ENCODE measurements at regions not wholly inside any gene's neighbourhood (a gene's known extent, or its start where the extent isn't known, plus 50 kb on each side); places are given as distances from the start of the nearest gene placed in this dataset.

DNA sequence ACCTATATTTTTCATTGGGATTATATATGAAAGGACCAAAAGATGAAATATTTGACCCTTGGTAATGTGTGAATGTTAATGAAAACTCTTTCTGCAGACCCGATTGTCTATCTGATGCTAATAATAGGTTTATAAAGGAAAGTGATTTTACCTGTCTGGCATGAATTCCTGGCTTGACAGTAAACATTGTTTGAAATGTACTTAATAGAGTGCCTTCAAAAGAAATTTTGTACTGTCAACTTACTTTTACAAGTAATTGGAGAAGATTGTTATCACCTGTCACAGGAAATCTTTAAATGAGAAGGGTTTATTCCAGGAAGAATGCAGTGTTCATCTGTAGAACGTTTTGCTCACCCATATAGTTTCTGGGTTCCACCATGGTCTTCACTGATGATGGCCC is 588.2 kb downstream of the INHBA start:
- no peak overlapping the region for H3K23ac ChIP-seq (ENCODE audit: insufficient read length)
- no peak overlapping the region for H2BK20ac ChIP-seq (ENCODE audit: low read length)
- H3K4me2 ChIP-seq (ENCODE audit: insufficient read depth in 1 of 2, low read depth in 2 of 2, low read length in 2 of 2), result no peak overlapping the region
- ChIA-PET POLR2A (ENCODE audit: partially characterized antibody) (no interaction called here), CTCF (ENCODE audit: partially characterized antibody) (no interaction called here)
- no peak overlapping the region for H2BK5ac ChIP-seq (ENCODE audit: low read depth, low read length)
- no peak overlapping the region for H2BK12ac ChIP-seq (ENCODE audit: low read depth, low read length)
- H3K9ac ChIP-seq (replicated peaks in 1 of 4; ENCODE audit: extremely low read depth in 1 of 4, low read depth in 3 of 4, low read length in 3 of 4), result no peak overlapping the region
- no peaks in the 10 kb centered on the region for H3K23me2 ChIP-seq (ENCODE audit: low read depth, low read length)
- H3K36me3 ChIP-seq (ENCODE audit: control insufficient read depth in 2 of 4, insufficient read depth in 4 of 4, low read length in 3 of 4), result no peaks in the 10 kb centered on the region
- H3K4ac ChIP-seq (replicated peaks; ENCODE audit: insufficient read length, low read depth, low read length), result no peak overlapping the region
- H3K56ac ChIP-seq (replicated peaks; ENCODE audit: insufficient read length, low read depth, low read length), result no peak overlapping the region
- no peak overlapping the region for H2AK5ac ChIP-seq (ENCODE audit: low read depth, low read length)
- H3K4me1 ChIP-seq (replicated peaks in 1 of 4; ENCODE audit: control insufficient read depth in 3 of 4, insufficient read depth in 4 of 4, low read length in 3 of 4), result no peaks in the 10 kb centered on the region; a peak in 1 of 7 replicates
- H3K9me3 ChIP-seq (ENCODE audit: insufficient read depth in 2 of 2, low read depth in 1 of 2, low read length in 1 of 2), result no peaks in the 10 kb centered on the region
- no peaks in the 10 kb centered on the region for H3K27me3 ChIP-seq (replicated peaks in 1 of 4; ENCODE audit: control insufficient read depth in 3 of 4, extremely low read depth in 1 of 4, insufficient read depth in 3 of 4, low read length in 3 of 4)
- TF ChIP-seq POLR2AphosphoS5 (IDR thresholded peaks at IDR 0.05; ENCODE audit: low read depth, low read length) (no peak), NRF1 (IDR thresholded peaks at IDR 0.05; ENCODE audit: low read depth, low read length) (no peak), POU5F1 (IDR thresholded peaks at IDR 0.05; ENCODE audit: low read depth, low read length) (no peak), RBBP5 (IDR thresholded peaks at IDR 0.05; ENCODE audit: borderline replicate concordance, low read depth, low read length) (no peak), CHD1 (IDR thresholded peaks at IDR 0.05; ENCODE audit: low read depth, low read length) (no peak), PHF8 (conservative IDR thresholded peaks at IDR 0.05; ENCODE audit: low read depth, low read length) (no peak), TBP (IDR thresholded peaks at IDR 0.05; ENCODE audit: low read depth, low read length) (no peak), BACH1 (IDR thresholded peaks at IDR 0.05; ENCODE audit: low read length) (no peak), NANOG (IDR thresholded peaks at IDR 0.05; ENCODE audit: insufficient read depth, low read depth, low read length, poor library complexity, severe bottlenecking) (no peak), YY1 (IDR thresholded peaks at IDR 0.05; ENCODE audit: low read depth, low read length) (no peak), SP4 (IDR thresholded peaks at IDR 0.05; ENCODE audit: low read length) (no peak), KDM5A (IDR thresholded peaks at IDR 0.05; ENCODE audit: low read length) (no peak)
- TF ChIP-seq, protein P1, sequence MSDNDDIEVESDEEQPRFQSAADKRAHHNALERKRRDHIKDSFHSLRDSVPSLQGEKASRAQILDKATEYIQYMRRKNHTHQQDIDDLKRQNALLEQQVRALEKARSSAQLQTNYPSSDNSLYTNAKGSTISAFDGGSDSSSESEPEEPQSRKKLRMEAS (IDR thresholded peaks at IDR 0.05), result no peak
- no peak overlapping the region for H4K8ac ChIP-seq (ENCODE audit: extremely low read depth, insufficient read depth, low read length)
- no peak overlapping the region for H2AFZ ChIP-seq (ENCODE audit: low read length)
- FAIRE-seq, result no peak
- H4K5ac ChIP-seq (ENCODE audit: insufficient read length, low read depth, low read length), result no peak overlapping the region
- H4K20me1 ChIP-seq (replicated peaks in 1 of 2; ENCODE audit: control insufficient read depth in 1 of 2, insufficient read depth in 2 of 2, low read length in 2 of 2), result no peaks in the 10 kb centered on the region
- no peak overlapping the region for H3K18ac ChIP-seq (ENCODE audit: extremely low read depth, low read length)
- WGBS, 2 experiments (ENCODE audit: extremely low coverage in 1 of 2, insufficient coverage in 1 of 2, insufficient read length in 1 of 2, insufficient replicate concordance in 2 of 2, low coverage in 1 of 2, low lambda C conversion rate in 2 of 2, missing lambda C conversion rate in 1 of 2), result 98% methylated on average over 2 of the region's 2 CpGs; no CpG with 5 or more reads in 1 of the 2 experiments
- H3K27ac ChIP-seq (ENCODE audit: low read depth, low read length), result no peak overlapping the region
- H3K4me3 ChIP-seq (ENCODE audit: extremely low read depth in 1 of 4, insufficient read depth in 2 of 4, low read depth in 3 of 4, low read length in 4 of 4), result no peak overlapping the region
- no peak overlapping the region for H2BK120ac ChIP-seq (replicated peaks; ENCODE audit: low read depth, low read length)
- H2BK15ac ChIP-seq (ENCODE audit: low read length), result no peak overlapping the region
- H3K79me1 ChIP-seq (ENCODE audit: low read depth, low read length), result no peaks in the 10 kb centered on the region
- H4K91ac ChIP-seq (replicated peaks; ENCODE audit: insufficient read length, low read length), result no peak overlapping the region
- no peak for DNase-seq (ENCODE audit: low read depth in 1 of 2, low spot score in 2 of 2)
- H3K14ac ChIP-seq (ENCODE audit: insufficient read length), result no peak overlapping the region
- no peaks in the 10 kb centered on the region for H3K79me2 ChIP-seq (ENCODE audit: control insufficient read depth in 1 of 2, insufficient read depth in 2 of 2, low read length in 2 of 2)
